Stimulated activated CD4-positive, alpha-beta T cell treated with anti-CD3 and anti-CD28 coated beads, Interleukin-4, amount 100 ng/mL, for 4 hours (primary cell): ENCODE measurements at regions not wholly inside any gene's neighbourhood (a gene's known extent, or its start where the extent isn't known, plus 50 kb on each side); places are given as distances from the start of the nearest gene placed in this dataset.
"Not testable (repeated sequence)": the region's sequence is repeated elsewhere in the genome, so short reads cannot be mapped to it uniquely, and the experiment has no call there.

Experiments used
- DNase-seq, 2 experiments: peaks; one replicate each; pipeline ENCODE4 v3.0.0-alpha.2; 2020

- DNase-seq: no peak
These were observed 1887.8 kb upstream of the CELF4 start for GRCh38 chr18:39453356-39453755.

DNA sequence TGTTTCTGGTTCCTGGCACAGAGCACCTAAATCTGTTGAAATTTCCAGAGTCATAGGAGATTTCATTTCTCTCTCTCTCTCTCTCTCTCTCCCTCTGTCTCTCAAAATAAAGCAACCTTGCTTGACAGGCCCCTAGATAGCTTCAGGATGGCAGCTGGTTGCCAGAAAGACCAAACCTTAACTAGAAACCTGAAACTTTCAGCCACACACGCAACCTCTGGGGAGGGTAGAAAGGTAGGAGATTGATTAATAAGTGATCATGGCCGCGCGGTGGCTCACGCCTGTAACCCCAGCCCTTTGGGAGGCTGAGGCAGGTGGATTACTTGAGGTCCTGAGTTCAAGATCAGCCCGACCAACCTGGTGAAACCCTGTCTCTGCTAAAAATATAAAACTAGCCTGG lies 1885.4 kb upstream of the CELF4 start:
- DNase-seq: no peak

- no peak for DNase-seq
These were observed 1884.0 kb upstream of the CELF4 start for GRCh38 chr18:39449566-39449965.

GRCh38 chr18:39448942-39449341 lies 1883.3 kb upstream of the CELF4 start:
- no peak for DNase-seq

DNA sequence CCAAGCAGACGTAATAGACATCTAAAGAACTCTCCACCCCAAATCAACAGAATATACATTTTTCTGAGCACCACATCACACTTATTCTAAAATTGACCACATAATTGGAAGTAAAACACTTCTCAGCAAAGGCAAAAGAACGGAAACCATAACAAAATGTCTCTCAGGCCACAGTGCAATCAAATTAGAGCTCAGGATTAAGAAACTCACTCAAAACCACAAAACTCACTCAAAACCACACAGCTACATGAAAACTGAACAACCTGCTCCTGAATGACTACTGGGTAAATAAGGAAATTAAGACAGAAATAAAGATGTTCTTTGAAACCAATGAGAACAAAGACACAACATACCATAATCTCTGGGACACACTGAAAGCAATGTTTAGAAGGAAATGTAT lies 1879.4 kb upstream of the CELF4 start:
- not testable (repeated sequence) for DNase-seq

DNA sequence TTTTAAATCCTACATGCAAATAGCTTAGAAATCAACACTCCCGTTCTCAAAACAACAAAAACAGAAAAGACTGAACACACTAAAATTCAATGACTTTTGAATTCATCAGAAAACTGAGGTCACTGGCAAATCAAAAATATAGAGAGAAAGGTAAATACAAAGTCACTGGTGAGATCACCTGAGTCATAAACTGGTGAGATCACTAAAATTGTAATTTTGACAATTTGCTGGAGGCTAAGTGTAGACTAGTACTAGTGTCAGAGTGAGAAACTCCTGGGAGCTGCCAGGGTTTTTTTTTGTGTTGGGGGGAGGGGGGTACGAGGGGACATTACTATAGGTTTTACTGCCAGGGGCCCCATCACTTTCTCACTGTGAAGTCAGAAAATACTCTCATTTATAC lies 1876.0 kb upstream of the CELF4 start:
- no peak for DNase-seq

- DNase-seq: no peak
These were observed 1870.4 kb upstream of the CELF4 start for GRCh38 chr18:39435996-39436395.

- no peak for DNase-seq
These were observed 1869.6 kb upstream of the CELF4 start for GRCh38 chr18:39435209-39435608.

DNA sequence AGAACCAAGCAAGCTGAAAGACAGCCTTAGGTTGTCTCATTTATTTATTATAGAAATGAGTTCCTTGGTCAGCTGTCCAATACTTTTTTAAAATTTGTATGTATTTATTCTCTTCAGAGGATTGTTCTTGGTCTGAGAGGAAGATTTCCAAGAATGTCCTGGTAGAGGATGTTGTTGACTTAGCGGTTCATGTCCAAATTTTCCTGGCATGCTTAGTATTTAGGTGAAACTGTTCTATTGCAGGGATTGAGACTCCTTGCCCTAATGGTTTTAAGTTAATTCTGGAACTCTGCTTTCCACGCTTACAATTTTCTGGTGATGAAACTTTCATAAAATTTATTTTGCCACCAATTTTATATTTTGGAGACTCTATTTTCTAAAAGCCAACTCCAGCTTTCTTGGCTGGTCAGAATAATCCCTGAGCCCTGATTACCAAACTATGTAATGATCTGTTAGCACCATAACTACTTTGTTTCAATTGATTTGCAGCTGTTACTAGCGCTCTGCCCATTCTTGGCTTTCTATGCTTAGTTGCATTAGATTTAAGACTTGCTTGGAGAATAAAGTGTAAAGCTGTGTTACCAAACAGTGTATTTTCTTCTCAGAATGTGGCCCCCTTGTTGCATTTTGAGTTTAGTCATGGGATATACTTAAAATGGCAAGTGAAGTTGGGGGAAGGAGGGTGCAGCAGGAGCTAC lies 1868.8 kb upstream of the CELF4 start:
- DNase-seq: no peak

GRCh38 chr18:39425172-39425850 lies 1859.7 kb upstream of the CELF4 start:
- no peak for DNase-seq

DNA sequence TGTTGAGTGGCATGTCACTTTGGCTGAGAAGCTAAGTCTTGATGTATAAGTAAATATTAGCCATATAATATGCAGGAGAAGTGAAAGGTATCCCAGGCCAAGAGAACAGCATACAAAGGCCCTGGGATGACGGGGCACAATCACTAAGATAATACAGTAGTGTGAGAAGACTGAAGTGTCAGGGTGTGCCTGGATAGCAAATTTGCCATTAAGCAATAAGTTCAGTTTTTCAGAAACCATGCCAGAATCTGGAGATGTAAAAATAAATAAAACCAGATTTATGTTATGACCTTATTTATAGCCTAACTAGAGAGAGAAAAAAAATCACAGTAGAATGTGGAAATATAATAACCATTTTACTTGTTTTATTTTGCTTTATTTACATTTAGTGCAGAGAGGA lies 1858.7 kb upstream of the CELF4 start:
- DNase-seq: no peak

- DNase-seq: no peak
These were observed 1855.7 kb upstream of the CELF4 start for GRCh38 chr18:39421276-39421675.

- no peak for DNase-seq
These were observed 1853.7 kb upstream of the CELF4 start for GRCh38 chr18:39419315-39419714.

- no peak for DNase-seq
These were observed 1849.9 kb upstream of the CELF4 start for GRCh38 chr18:39415471-39415870.

- no peak for DNase-seq
These were observed 1848.6 kb upstream of the CELF4 start for GRCh38 chr18:39414009-39414700.

- DNase-seq: no peak
These were observed 1841.3 kb upstream of the CELF4 start for GRCh38 chr18:39406941-39407340.

- DNase-seq: no peak
These were observed 1837.5 kb upstream of the CELF4 start for GRCh38 chr18:39403121-39403520.

DNA sequence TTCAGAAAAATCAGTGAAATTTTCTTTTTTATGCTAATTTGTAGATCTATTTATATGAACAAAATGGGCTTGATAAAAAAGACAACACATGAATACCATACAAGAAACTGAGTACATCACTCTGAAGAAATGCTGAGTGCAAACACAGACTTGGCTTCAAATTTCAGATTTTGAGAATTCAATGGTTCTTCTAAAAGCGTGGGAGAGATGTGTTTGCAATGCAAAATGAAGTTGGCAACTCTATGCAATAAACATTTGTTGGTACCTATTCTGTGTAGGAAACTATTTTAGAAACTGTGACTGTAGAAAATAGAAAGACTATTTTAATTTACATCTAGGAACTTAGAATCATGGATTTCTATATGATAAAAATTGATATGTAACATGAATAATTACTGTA lies 1834.1 kb upstream of the CELF4 start:
- no peak for DNase-seq

DNA sequence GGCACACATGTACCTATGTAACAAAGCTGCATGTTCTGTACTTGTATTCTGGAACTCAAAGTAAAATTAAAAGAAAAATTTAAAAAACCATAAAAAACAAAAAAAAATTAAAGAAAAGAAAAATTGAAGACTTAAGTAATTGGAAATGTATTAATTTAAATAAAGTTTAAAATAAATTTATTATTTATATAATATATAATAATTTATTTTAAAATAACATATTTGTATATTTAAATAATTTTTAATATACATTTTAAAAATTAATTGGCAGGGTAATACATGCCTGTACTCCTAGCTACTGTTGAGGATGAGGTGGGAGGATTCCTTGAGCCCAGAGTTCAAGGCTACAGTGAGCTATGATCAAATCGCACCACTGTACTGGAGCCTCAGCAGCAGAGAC lies 1830.6 kb upstream of the CELF4 start:
- no peak for DNase-seq

DNA sequence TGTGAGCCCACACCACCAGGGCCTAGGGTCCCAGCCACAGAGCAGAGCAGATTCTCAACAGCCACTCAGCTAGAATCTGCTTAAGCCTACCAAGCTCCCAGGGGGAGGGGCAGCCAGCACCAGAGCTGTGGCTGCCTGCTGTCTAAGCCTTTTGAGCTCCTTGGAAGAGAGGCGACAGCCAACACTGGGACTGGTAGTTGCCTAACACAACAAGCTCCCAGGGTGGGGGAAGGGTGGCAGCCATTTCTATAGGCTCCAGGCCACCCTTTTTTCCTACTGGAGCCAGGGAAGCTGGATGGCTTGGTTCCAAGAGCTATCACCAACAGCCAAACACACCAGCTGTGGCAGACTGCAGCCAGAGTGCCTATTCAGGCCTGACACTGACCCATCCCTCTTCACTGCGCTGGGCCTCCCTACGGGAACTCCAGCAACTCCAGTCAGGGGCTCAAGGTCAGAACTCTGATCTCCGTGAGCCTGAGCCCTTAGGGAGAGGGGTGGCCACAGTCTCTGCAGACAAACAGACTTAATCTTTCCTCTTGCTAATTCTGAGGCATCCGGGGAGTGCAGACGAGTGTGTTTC lies 1824.3 kb upstream of the CELF4 start:
- DNase-seq: no peak

DNA sequence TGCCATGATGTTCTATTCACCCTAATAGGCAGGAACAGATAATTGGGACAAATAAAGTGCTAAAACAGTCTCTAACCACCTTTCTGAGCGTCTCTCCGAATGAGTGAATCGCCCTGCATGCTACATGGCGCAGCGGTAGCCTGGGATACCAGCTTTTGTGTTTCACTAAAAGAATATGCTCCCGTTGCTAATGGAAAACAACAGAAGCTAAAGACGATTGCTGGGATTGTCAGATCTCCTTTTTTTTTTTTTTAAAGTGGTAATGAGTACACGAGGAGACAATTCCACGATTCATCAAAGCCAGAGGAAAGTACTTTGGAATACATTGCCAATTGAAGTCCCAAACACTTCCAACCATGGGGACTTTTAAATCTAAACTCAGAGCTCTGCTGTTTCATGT lies 1815.3 kb upstream of the CELF4 start:
- DNase-seq: no peak

DNA sequence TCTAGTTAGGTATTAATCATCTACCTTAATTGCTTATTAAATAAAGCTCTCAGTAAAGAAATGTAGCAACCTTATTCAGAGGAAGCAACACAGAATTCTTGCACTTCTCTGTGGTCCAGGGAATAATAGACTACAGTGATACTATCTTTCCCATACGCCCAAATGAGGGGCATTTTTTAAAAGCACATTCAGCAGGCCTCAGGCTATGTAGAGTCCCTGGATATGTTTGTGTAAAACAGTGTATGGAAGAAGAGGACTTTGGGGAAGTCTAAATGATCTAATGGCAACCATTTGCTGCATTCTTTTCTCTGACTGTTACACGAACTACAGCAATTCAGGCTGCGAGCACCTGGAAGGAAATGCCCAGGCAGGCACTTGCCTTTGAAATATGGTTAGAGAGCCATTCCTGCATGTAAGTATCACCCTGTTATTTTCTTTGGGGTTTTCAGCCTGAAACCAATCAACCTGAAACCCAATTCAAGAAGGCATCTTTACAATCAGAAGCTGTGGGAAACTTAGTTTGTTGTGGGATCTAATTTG lies 1814.7 kb upstream of the CELF4 start:
- DNase-seq: no peak

DNA sequence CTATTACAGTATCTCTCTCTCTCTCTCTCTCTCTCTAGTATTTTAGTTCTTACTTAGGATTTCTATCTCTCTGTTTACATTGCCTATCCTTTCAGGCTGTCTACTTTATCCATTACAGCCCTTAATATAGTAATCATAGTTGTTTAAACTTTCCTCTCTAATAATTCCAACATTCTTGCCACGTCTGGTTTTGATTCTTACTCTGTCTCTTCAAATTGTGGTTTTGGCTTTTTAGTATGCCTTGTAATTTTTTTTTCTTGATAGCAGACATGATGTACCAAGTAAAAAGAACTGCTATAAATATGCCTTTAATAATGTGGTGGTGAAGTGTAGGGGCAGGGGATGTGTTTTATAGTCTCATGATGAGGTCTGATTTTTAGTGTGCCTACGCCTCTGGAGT lies 1809.5 kb upstream of the CELF4 start:
- no peak for DNase-seq

DNA sequence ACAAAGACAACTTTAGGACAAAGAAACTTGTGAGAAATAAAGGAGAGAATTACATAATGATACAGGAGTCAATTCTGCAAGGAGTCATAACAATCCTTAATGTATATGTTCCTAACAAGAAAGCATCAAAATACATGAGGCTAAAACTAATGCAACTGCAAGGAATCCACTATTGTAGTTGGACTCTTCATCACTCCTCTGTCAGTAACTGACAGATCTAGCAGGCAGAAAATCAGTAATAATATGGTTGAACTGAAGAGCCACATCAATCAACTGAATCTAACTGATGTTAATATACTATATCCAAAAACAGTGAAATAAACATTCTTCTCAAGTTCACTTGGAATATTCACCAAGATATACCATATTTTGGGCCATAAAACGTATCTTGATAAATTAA lies 1806.4 kb upstream of the CELF4 start:
- DNase-seq: no peak
